CD4-positive, alpha-beta T cell treated with Interleukin-17A for 1 hour (primary cell): ENCODE measurements at regions not wholly inside any gene's neighbourhood (a gene's known extent, or its start where the extent isn't known, plus 50 kb on each side); places are given as distances from the start of the nearest gene placed in this dataset.
A peak's percentile ranks its signal among the peaks of the same experiment; 100 is the strongest.
"Not testable (repeated sequence)": the region's sequence is repeated elsewhere in the genome, so short reads cannot be mapped to it uniquely, and the experiment has no call there.

ENCODE experiments used
- DNase-seq: peaks from one replicate; pipeline ENCODE4 v3.0.0-alpha.2; 2020

DNA sequence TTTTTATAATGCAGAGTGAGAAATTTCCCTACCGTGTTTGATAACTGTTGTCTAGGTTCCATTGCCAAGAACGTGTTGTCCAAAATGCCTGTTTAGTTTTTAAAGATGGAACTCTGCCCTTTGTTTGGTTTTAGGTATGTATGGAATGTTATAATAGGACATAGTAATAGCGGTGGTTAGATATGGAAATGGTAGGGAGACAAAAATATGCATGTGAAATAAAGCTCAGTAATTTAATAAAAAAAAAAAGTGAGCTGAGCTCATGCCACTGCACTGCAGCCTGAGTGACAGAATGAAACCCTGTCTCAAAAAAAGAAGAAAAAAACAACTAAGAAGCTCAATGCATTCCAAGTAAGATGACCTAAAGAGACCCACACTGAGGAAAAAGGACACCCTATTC, 72.9 kb downstream of the ZNF783 start:
- no peak for DNase-seq

- no peak for DNase-seq
These were observed 86.9 kb downstream of the ZNF783 start for GRCh38 chr7:149348758-149349369.

DNA sequence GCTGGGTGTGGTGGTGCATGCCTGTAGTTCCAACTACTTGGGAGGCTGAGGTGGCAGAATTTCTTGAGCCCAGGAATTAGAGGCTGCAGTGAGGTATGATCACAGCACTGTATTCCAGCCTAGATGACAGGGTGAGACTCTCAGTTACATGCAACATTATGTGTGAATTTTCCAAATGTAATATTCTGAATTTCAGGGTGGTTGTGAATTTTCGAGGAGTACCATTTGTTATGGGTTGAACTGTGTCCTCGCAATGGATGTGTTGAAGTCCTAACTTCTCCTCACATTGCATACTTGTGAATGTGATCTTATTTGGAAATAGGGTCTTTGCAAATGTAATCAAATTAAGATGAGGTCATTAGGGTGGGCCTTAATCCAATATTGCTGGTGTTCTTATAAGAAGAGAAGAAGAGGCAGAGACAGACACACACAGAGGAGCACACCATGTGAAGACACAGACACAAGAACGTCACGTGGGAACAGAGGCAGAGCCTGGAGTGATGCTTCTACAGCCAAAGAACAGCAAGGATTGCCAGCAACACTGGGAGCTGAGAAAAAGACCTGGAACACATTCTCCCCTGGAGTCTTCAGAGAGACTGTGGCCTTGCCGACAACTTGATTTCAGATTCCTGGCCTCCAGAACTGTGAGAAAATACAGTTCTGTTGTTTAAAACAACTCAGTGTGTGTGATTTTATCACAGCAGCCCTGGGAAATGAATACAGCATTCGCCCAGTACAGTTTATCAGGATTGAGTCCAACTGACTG, 91.9 kb downstream of the ZNF783 start:
- no peak for DNase-seq

- not testable (repeated sequence) for DNase-seq
These were observed 93.0 kb downstream of the ZNF783 start for GRCh38 chr7:149355035-149355389.

DNA sequence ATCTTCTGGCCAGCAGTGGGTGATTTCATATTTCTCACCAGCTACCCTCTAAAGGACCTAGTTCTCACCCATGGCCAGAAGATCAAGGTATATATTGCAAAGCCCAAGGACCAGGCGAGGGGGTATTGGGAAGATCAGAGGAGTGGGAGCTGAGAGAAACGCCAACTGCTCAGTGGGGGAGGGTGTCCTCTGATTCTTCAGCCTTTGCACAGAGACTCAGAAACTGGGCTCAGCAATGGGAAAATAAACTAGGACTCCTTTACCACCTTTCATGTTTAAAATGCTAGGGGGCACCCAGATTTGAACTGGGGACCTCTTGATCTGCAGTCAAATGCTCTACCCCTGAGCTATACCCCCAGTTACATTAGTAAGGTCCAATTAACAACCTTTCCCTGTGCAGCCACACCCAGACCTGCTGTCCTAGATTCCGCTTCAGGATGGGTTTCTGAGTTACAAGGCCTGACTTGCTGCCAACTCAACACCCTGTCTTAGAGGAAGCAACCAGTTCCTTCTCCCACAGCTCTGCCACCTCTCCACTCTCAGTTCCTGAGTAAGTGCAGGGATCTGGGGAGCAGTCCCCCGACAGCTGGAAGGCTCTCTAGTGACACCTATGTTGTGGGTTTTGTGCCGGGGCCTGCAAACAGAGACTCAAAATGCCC, 93.5 kb downstream of the ZNF783 start:
- DNase-seq, result no peak

- no peak for DNase-seq
These were observed 98.2 kb downstream of the ZNF777 start for GRCh38 chr7:149362696-149363095.

DNA sequence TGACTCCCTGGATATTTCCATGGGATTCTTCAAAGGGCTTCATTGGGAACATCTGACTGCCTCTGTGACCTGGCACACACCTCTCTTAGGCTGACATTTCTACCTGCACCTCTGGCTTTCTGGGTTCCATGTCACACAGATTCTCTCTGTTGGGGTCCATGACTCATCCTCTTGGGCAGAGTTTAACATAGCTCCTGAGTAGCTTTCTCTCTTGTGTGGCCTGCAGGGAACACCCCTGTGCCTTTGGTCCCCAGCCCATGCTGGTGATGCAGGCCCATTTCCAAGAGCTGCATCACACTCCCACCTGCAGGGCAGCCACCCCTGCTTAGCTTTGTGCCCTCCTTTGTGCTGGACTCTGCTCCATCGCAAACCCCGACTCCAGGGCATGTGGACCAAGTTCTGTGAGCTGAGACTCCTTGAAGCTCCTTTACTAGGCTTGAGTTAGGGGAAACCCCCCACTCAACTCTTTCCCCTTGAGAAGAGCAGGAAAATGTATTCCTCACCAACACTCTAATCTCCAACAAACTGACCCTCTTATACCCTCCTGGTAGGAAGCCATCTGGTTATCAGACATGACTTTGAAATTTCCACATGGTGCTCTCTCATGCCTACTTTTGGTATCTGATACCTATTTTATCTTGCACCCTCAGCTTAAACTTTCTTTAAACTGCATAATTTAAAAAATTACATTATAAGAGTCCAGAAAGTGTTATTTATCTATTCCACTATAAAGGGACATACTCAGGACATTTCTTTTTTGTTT, 93.3 kb downstream of the ZNF777 start:
- no peak for DNase-seq

- DNase-seq, result no peak
These were observed 91.4 kb downstream of the ZNF777 start for GRCh38 chr7:149369497-149369896.

GRCh38 chr7:149370790-149371189, 90.1 kb downstream of the ZNF777 start:
- DNase-seq, result no peak

- no peak for DNase-seq
These were observed 87.8 kb downstream of the ZNF777 start for GRCh38 chr7:149373089-149373488.

- no peak for DNase-seq
These were observed 85.4 kb downstream of the ZNF777 start for GRCh38 chr7:149375234-149376008.

DNA sequence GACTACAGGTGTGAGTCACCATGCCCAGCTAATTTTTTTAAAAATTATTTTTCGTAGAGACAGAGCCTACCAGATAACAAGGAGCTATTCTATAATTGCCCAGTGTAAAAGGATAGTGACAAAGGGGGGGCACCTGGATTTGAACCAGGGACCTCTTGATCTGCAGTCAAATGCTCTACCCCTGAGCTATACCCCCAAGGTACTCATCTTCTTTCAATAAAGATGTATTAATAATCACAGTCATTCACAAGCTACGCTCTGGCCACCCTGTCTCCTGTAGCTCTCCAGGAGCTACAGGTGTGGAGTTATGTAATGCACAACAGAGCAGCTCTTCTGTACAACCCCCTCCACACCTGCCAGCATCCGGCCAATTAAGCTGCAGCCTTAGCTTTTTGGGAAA, 83.5 kb downstream of the ZNF777 start:
- DNase-seq, result no peak

DNA sequence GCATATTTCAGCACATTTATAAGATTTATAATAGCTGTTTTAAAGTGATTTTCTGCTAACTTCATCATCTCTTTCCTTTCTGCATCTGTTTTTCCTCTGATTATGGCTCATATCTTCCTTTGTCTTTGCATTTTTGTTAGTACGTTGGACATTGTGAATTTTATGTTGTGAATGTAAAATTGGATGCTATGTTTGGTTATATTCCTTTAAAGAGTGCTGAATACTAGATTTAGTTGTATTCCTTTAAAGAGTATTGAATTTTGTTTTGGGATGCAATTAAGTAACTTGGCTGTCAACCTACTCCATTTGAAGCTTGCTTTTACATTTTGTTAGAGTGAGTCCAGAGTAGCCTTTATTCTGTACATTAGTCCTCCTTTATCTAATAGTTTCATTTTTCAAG, 81.2 kb downstream of the ZNF777 start:
- no peak for DNase-seq

DNA sequence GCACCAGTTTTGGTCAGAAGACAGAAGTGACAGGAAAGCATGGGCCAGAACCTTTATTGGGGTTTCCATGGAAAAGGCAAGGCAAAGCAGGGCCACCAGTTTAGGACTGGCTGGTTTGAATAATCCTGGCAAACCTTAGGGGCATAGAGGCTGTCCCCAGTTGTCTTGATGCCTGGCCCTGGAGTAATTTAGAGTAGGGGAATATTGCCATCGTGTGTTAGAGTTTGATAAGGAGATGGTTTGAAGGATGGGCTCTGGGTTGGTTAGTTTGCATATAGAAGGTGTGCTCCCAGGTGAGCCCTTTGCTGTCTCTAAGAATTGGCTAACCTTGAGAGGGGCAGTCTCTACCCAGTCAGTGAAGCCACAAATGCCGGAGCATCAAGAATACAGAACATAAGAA, 79.6 kb downstream of the ZNF777 start:
- peak; percentile 2 for DNase-seq
